PC-3 (cell line): ENCODE measurements at regions not wholly inside any gene's neighbourhood (a gene's known extent, or its start where the extent isn't known, plus 50 kb on each side); places are given as distances from the start of the nearest gene placed in this dataset.

Experiments
- ATAC-seq: fragments of 200-7000 bp; cut with Tn5 transposase; 2 replicates; pipeline ENCODE4 v1.9.1; 2020; ENCODE audit warnings: mild to moderate bottlenecking, moderate library complexity
- BruUV-seq: library from RNA; stranded (reverse); fragments of 400-500 nt; replicated peaks from 2 replicates; lab custom pipeline; 2021; lab: Mats Ljungman, UMichigan
- CTCF ChIA-PET: fragments of 300-600 bp; sonication (Branson Sonifier 250); formaldehyde crosslinking; loops from one replicate; lab custom pipeline; 2022; ENCODE audit warnings: antibody characterized with exemption; lab: Charles Lee
- POLR2A ChIA-PET: fragments of 300-600 bp; sonication (Branson Sonifier 250); formaldehyde crosslinking; loops from one replicate; lab custom pipeline; 2022; ENCODE audit warnings: antibody characterized with exemption; ENCODE audit not compliant: unreplicated experiment; lab: Charles Lee
- DNase-seq: peaks from one replicate; pipeline ENCODE4 v3.0.0-alpha.2; 2015
- H2AFZ ChIP-seq: fragments of 300-600 bp; sonication (generic); 2 replicates; pipeline ENCODE4 v1.6.0; 2016; ENCODE audit warnings: antibody characterized with exemption, low read length
- H3F3A ChIP-seq: fragments of 300-600 bp; sonication (generic); one replicate; pipeline ENCODE4 v1.6.0; 2017; ENCODE audit warnings: antibody characterized with exemption, low read length, control low read depth, mild to moderate bottlenecking; ENCODE audit not compliant: unreplicated experiment
- H3K27ac ChIP-seq: fragments of 300-600 bp; sonication (generic); 2 replicates; pipeline ENCODE4 v1.5.1; 2016; ENCODE audit warnings: mild to moderate bottlenecking, low read length
- H3K27me3 ChIP-seq: fragments of 300-600 bp; sonication (generic); 2 replicates; pipeline ENCODE4 v1.6.1; 2016; ENCODE audit warnings: low read length, mixed read lengths
- H3K36me3 ChIP-seq: fragments of 300-600 bp; sonication (generic); 2 replicates; pipeline ENCODE4 v1.6.1; 2016; ENCODE audit warnings: low read depth, mixed run types, low read length, mixed read lengths
- H3K4me1 ChIP-seq: fragments of 300-600 bp; sonication (generic); 2 replicates; pipeline ENCODE4 v1.5.1; 2016; ENCODE audit warnings: low read length; ENCODE audit not compliant: insufficient read depth
- H3K4me2 ChIP-seq: fragments of 300-600 bp; sonication (generic); 2 replicates; pipeline ENCODE4 v1.6.0; 2016; ENCODE audit warnings: low read length
- H3K4me3 ChIP-seq: fragments of 300-600 bp; sonication (generic); 2 replicates; pipeline ENCODE4 v1.5.1; 2016; ENCODE audit warnings: mild to moderate bottlenecking, low read length, mixed read lengths
- H3K79me2 ChIP-seq: fragments of 300-600 bp; sonication (generic); 2 replicates; pipeline ENCODE4 v1.6.1; 2017; ENCODE audit warnings: low read length, mixed read lengths
- H3K9ac ChIP-seq: fragments of 300-600 bp; sonication (generic); 2 replicates; pipeline ENCODE4 v1.6.0; 2016; ENCODE audit warnings: mild to moderate bottlenecking, low read length
- H3K9me2 ChIP-seq: fragments of 300-600 bp; sonication (generic); replicated peaks from 2 replicates; pipeline ENCODE4 v1.6.1; 2016; ENCODE audit warnings: mixed run types, low read length, mixed read lengths
- H3K9me3 ChIP-seq: fragments of 300-600 bp; sonication (generic); 2 replicates; pipeline ENCODE4 v1.6.1; 2016; ENCODE audit warnings: low read length, mixed read lengths
- H4K20me1 ChIP-seq: fragments of 300-600 bp; sonication (generic); 2 replicates; pipeline ENCODE4 v1.6.1; 2016; ENCODE audit warnings: low read length, mixed read lengths
- CTCF ChIP-seq: fragments of 300-600 bp; sonication (generic); conservative IDR thresholded peaks from 2 replicates; pipeline ENCODE4 v1.5.1; 2017; ENCODE audit warnings: antibody characterized with exemption, low read depth, mild to moderate bottlenecking, low read length
- EZH2 ChIP-seq: fragments of 300-600 bp; sonication (generic); IDR thresholded peaks from one replicate; pipeline ENCODE4 v1.6.1; 2017; ENCODE audit warnings: antibody characterized with exemption, mild to moderate bottlenecking, low read length; ENCODE audit not compliant: unreplicated experiment
- EZH2phosphoT487 ChIP-seq: fragments of 300-600 bp; sonication (generic); IDR thresholded peaks from 2 replicates; pipeline ENCODE4 v1.6.1; 2018; ENCODE audit warnings: mild to moderate bottlenecking, antibody characterized with exemption, low read length, borderline replicate concordance
- intact Hi-C: fragments of 100-400 bp; cut with micrococcal nuclease; formaldehyde crosslinking; loops from 2 replicates; pipeline ENCODE4 v1.9.0; 2023

- no peaks in the 10 kb centered on the region for H3F3A ChIP-seq
- no peaks in the 10 kb centered on the region for H3K9me2 ChIP-seq
- intact Hi-C loops = no loop called here
- H3K9ac ChIP-seq = no peak overlapping the region
- no peak overlapping the region for H3K27ac ChIP-seq
- no peak overlapping the region for H2AFZ ChIP-seq
- CTCF ChIA-PET = no interaction called here
- POLR2A ChIA-PET = no interaction called here
- H3K4me3 ChIP-seq = no peak overlapping the region
- no peak for TF ChIP-seq EZH2phosphoT487
- TF ChIP-seq EZH2 = no peak
- no peak overlapping the region for H3K4me2 ChIP-seq
- no TSS peak for BruUV-seq
- no peaks in the 10 kb centered on the region for H3K9me3 ChIP-seq
- no peaks in the 10 kb centered on the region for H3K27me3 ChIP-seq
- H3K4me1 ChIP-seq = peaks cover 24% of the 10 kb centered on the region
- H3K79me2 ChIP-seq = no peaks in the 10 kb centered on the region
- DNase-seq (no peak), ATAC-seq (no peak)
- no peaks in the 10 kb centered on the region for H3K36me3 ChIP-seq
- no peaks in the 10 kb centered on the region for H4K20me1 ChIP-seq
Measured at GRCh38 chr4:175875993-175876771, 64.1 kb upstream of the GPM6A start.

GRCh38 chr4:175882891-175883290, 70.8 kb upstream of the GPM6A start:
- Histone ChIP-seq H3K9me3 (no peaks in the 10 kb centered on the region), H2AFZ (no peak overlapping the region), H3K4me3 (no peak overlapping the region), H3K9me2 (no peaks in the 10 kb centered on the region), H4K20me1 (no peaks in the 10 kb centered on the region), H3K36me3 (no peaks in the 10 kb centered on the region), H3F3A (no peaks in the 10 kb centered on the region), H3K4me1 (peaks cover 7% of the 10 kb centered on the region; the same call in 1 of the 2 replicates), H3K9ac (no peak overlapping the region), H3K79me2 (no peaks in the 10 kb centered on the region), H3K4me2 (no peak overlapping the region), H3K27me3 (no peaks in the 10 kb centered on the region), H3K27ac (no peak overlapping the region)
- ChIA-PET CTCF (no interaction called here), POLR2A (no interaction called here)
- DNase-seq = no peak
- intact Hi-C loops = no loop called here
- no peak for ATAC-seq
- TF ChIP-seq EZH2 = no peak
- no peak for TF ChIP-seq EZH2phosphoT487
- TF ChIP-seq CTCF = no peak
- no TSS peak for BruUV-seq

GRCh38 chr4:175884048-175884447, 72.0 kb upstream of the GPM6A start:
- Histone ChIP-seq H3K4me3 (no peak overlapping the region), H3F3A (no peaks in the 10 kb centered on the region), H3K4me1 (peaks cover 7% of the 10 kb centered on the region; the same call in 1 of the 2 replicates), H3K36me3 (no peaks in the 10 kb centered on the region), H3K9ac (no peak overlapping the region), H3K27me3 (no peaks in the 10 kb centered on the region), H2AFZ (no peak overlapping the region), H3K9me3 (no peaks in the 10 kb centered on the region), H4K20me1 (no peaks in the 10 kb centered on the region), H3K4me2 (peak overlapping the region; percentile 28; the same call in 1 of the 2 replicates), H3K9me2 (no peaks in the 10 kb centered on the region), H3K79me2 (no peaks in the 10 kb centered on the region), H3K27ac (peak overlapping the region; percentile 23; the same call in 1 of the 2 replicates)
- no peak for TF ChIP-seq EZH2phosphoT487
- no peak for TF ChIP-seq CTCF
- TF ChIP-seq EZH2 = no peak
- ChIA-PET CTCF (no interaction called here), POLR2A (no interaction called here)
- peak; percentile 57 for ATAC-seq
- BruUV-seq = no TSS peak
- peak; percentile 42 for DNase-seq
- intact Hi-C loops = no loop called here
